Activated naive CD8-positive, alpha-beta T cell treated with anti-CD3 and anti-CD28 coated beads for 36 hours (primary cell): ENCODE measurements at regions not wholly inside any gene's neighbourhood (a gene's known extent, or its start where the extent isn't known, plus 50 kb on each side); places are given as distances from the start of the nearest gene placed in this dataset.

ENCODE experiments used
- DNase-seq: peaks from one replicate; pipeline ENCODE4 v3.0.0; 2021
- H3K27ac Mint-ChIP-seq: one replicate; pipeline ENCODE4 v1.8.0; 2022; ENCODE audit warnings: mild to moderate bottlenecking, moderate library complexity, mixed read lengths
- H3K27me3 Mint-ChIP-seq: one replicate; pipeline ENCODE4 v1.8.0; 2022; ENCODE audit warnings: mild to moderate bottlenecking, mixed read lengths
- H3K36me3 Mint-ChIP-seq: one replicate; pipeline ENCODE4 v1.8.0; 2021; ENCODE audit warnings: mild to moderate bottlenecking, mixed read lengths
- H3K4me1 Mint-ChIP-seq: one replicate; pipeline ENCODE4 v1.8.0; 2021; ENCODE audit warnings: mixed read lengths
- H3K4me3 Mint-ChIP-seq: one replicate; pipeline ENCODE4 v1.8.0; 2022; ENCODE audit warnings: mild to moderate bottlenecking, moderate library complexity, mixed read lengths
- H3K9me3 Mint-ChIP-seq: one replicate; pipeline ENCODE4 v1.8.0; 2022; ENCODE audit warnings: mixed read lengths

GRCh38 chr5:54703565-54704255 lies 186.2 kb downstream of the SNX18 start:
- Mint-ChIP-seq H3K4me3 (no peak overlapping the region), H3K4me1 (peaks cover 2% of the 10 kb centered on the region), H3K27me3 (no peaks in the 10 kb centered on the region), H3K27ac (no peak overlapping the region), H3K36me3 (no peaks in the 10 kb centered on the region), H3K9me3 (no peaks in the 10 kb centered on the region)
- DNase-seq: no peak

GRCh38 chr5:54703133-54703532 lies 185.6 kb downstream of the SNX18 start:
- H3K4me1 Mint-ChIP-seq: peaks cover 2% of the 10 kb centered on the region
- DNase-seq: no peak
- no peaks in the 10 kb centered on the region for H3K27me3 Mint-ChIP-seq

GRCh38 chr5:54702470-54702869 lies 184.9 kb downstream of the SNX18 start:
- Mint-ChIP-seq H3K27ac (no peak overlapping the region), H3K27me3 (no peaks in the 10 kb centered on the region), H3K4me1 (peaks cover 2% of the 10 kb centered on the region), H3K4me3 (no peak overlapping the region), H3K36me3 (no peaks in the 10 kb centered on the region), H3K9me3 (no peaks in the 10 kb centered on the region)
- no peak for DNase-seq

More at GRCh38 chr5:54703133-54703532, 185.6 kb downstream of the SNX18 start:
- Mint-ChIP-seq H3K36me3 (no peaks in the 10 kb centered on the region), H3K4me3 (no peak overlapping the region), H3K27ac (no peak overlapping the region), H3K9me3 (no peaks in the 10 kb centered on the region)

- Mint-ChIP-seq H3K9me3 (no peaks in the 10 kb centered on the region), H3K4me1 (peaks cover 2% of the 10 kb centered on the region), H3K27ac (no peak overlapping the region), H3K27me3 (no peaks in the 10 kb centered on the region), H3K4me3 (no peak overlapping the region), H3K36me3 (no peaks in the 10 kb centered on the region)
- DNase-seq: no peak
Observed at GRCh38 chr5:54700986-54701578, 183.5 kb downstream of the SNX18 start.

- Mint-ChIP-seq H3K9me3 (no peaks in the 10 kb centered on the region), H3K27ac (no peak overlapping the region), H3K27me3 (no peaks in the 10 kb centered on the region), H3K4me3 (no peak overlapping the region), H3K36me3 (no peaks in the 10 kb centered on the region), H3K4me1 (peaks cover 2% of the 10 kb centered on the region)
- no peak for DNase-seq
Observed at GRCh38 chr5:54696931-54697330, 179.4 kb downstream of the SNX18 start.

GRCh38 chr5:54696346-54696745 lies 178.8 kb downstream of the SNX18 start:
- Mint-ChIP-seq H3K27me3 (no peaks in the 10 kb centered on the region), H3K4me1 (peaks cover 2% of the 10 kb centered on the region), H3K36me3 (no peaks in the 10 kb centered on the region), H3K9me3 (no peaks in the 10 kb centered on the region), H3K4me3 (no peak overlapping the region), H3K27ac (no peak overlapping the region)
- DNase-seq: no peak

DNA sequence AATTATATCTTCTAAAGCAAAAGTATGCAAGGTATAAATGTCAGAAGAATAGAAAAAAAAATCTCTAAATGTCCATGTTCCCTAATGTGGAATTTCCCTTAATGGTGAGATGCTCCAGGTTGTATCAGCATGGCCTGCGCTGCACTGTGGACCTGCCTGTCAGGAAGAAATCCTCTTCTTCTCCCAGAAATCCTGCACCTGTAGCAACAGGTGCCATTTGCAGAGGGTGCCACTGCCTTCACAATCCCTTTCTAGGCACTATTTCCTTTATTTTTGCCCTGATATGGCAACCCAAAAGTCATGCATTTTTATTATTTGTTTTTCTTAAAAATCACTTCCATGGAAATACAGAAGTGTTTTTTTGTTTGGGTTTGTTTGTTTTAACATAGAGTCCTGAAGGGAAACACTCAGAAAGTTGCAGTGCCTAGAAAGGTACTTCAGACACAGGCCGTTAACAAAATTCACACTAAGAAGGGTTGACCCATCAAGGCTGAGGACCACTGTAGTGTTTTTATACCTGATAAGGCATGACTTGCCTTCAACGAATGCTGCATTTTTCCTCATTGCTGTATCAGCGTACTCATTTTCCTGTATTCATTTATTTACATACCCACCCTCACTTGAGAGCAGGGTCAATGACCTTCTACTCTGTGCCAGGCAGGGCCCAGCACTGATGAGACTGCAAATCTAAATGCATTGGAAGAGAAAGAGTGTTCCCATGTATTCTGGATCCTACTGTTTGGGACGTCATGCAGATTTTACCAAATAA lies 177.8 kb downstream of the SNX18 start:
- H3K27me3 Mint-ChIP-seq: no peaks in the 10 kb centered on the region
- no peaks in the 10 kb centered on the region for H3K9me3 Mint-ChIP-seq
- no peak for DNase-seq
- H3K4me3 Mint-ChIP-seq: no peak overlapping the region
- no peaks in the 10 kb centered on the region for H3K36me3 Mint-ChIP-seq
- H3K4me1 Mint-ChIP-seq: no peaks in the 10 kb centered on the region
- H3K27ac Mint-ChIP-seq: no peak overlapping the region

- no peaks in the 10 kb centered on the region for H3K9me3 Mint-ChIP-seq
- DNase-seq: no peak
- H3K4me1 Mint-ChIP-seq: no peaks in the 10 kb centered on the region
- no peak overlapping the region for H3K27ac Mint-ChIP-seq
- no peaks in the 10 kb centered on the region for H3K27me3 Mint-ChIP-seq
- H3K4me3 Mint-ChIP-seq: no peak overlapping the region
- H3K36me3 Mint-ChIP-seq: no peaks in the 10 kb centered on the region
Observed at GRCh38 chr5:54693936-54694657, 176.5 kb downstream of the SNX18 start.

DNA sequence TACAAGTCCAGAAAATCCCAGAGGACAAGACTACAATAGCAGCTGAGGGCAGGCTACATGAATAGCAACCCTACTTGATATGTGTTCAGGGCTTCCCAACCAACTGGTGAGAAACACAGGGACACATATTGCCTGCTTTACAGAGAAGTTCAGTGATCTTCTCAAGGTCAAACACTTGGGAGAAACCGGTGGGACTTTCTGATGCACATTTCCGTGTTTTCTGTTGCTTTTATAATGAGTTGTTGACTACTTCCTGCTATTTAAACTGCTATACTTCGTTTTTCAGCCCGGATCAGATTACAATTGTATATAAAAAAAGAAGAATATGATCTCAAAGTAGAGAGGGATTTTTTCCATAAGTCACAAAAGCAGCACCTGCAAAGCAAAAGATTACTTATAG lies 175.1 kb downstream of the SNX18 start:
- Mint-ChIP-seq H3K9me3 (peaks cover 1% of the 10 kb centered on the region), H3K4me3 (no peak overlapping the region)

GRCh38 chr5:54691656-54692055 lies 174.1 kb downstream of the SNX18 start:
- Mint-ChIP-seq H3K4me1 (no peaks in the 10 kb centered on the region), H3K4me3 (no peak overlapping the region), H3K27ac (no peak overlapping the region), H3K36me3 (no peaks in the 10 kb centered on the region), H3K9me3 (peaks cover 6% of the 10 kb centered on the region), H3K27me3 (no peaks in the 10 kb centered on the region)
- DNase-seq: no peak

More for the DNA sequence above, 175.1 kb downstream of the SNX18 start:
- Mint-ChIP-seq H3K36me3 (no peaks in the 10 kb centered on the region), H3K27ac (no peak overlapping the region), H3K4me1 (no peaks in the 10 kb centered on the region), H3K27me3 (no peaks in the 10 kb centered on the region)
- no peak for DNase-seq

- no peaks in the 10 kb centered on the region for H3K36me3 Mint-ChIP-seq
- DNase-seq: no peak
- H3K4me3 Mint-ChIP-seq: no peak overlapping the region
- H3K4me1 Mint-ChIP-seq: no peaks in the 10 kb centered on the region
- no peaks in the 10 kb centered on the region for H3K27me3 Mint-ChIP-seq
- peaks cover 6% of the 10 kb centered on the region for H3K9me3 Mint-ChIP-seq
- H3K27ac Mint-ChIP-seq: no peak overlapping the region
Observed at GRCh38 chr5:54689411-54690251, 172.1 kb downstream of the SNX18 start.

GRCh38 chr5:54680998-54681397 lies 163.4 kb downstream of the SNX18 start:
- H3K4me1 Mint-ChIP-seq: peaks cover 2% of the 10 kb centered on the region
- peaks cover 3% of the 10 kb centered on the region for H3K9me3 Mint-ChIP-seq
- no peak overlapping the region for H3K4me3 Mint-ChIP-seq
- H3K36me3 Mint-ChIP-seq: no peaks in the 10 kb centered on the region
- H3K27ac Mint-ChIP-seq: no peak overlapping the region
- no peak for DNase-seq
- H3K27me3 Mint-ChIP-seq: no peaks in the 10 kb centered on the region

DNA sequence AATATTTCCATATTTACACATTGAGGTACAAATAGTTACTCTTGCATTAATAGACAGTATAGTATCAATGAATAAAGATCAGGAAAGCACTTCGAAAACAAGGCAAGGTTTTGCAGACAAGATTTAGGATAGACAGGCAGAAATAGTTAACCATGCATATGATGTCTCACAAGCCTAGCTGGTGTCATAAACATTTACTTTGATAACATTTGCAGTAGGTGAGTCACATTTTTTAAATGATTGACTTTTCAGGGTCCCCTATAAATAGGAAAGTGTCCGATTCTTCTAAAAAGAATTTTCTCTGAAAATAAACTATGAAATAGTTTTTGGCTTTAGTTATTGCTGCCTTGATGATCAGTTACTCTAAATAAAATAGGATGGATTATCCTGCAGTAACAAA lies 162.1 kb downstream of the SNX18 start:
- no peaks in the 10 kb centered on the region for H3K36me3 Mint-ChIP-seq
- H3K27me3 Mint-ChIP-seq: no peaks in the 10 kb centered on the region
- peaks cover 3% of the 10 kb centered on the region for H3K9me3 Mint-ChIP-seq
- H3K27ac Mint-ChIP-seq: no peak overlapping the region
- no peak for DNase-seq
- H3K4me1 Mint-ChIP-seq: peaks cover 6% of the 10 kb centered on the region
- H3K4me3 Mint-ChIP-seq: no peak overlapping the region

DNA sequence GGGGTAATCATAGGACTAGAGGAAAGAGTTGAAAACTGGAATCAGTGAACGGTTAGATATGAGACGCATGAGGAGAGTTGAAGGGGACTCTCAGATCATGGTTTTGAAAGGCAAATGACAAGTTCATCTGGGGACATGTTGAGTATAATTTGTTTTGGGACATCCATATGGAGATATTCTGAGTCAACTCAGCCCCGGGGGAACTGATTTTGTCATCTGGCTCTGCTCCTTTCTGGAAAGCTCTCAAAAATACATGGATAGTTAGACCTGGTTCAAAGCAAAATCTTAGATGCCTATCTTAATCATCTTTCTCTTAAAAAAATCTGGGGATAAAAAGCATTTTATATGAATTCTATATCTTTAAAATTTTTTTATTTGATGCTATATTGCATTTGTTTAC lies 161.2 kb downstream of the SNX18 start:
- Mint-ChIP-seq H3K4me3 (no peak overlapping the region), H3K36me3 (no peaks in the 10 kb centered on the region), H3K4me1 (peaks cover 14% of the 10 kb centered on the region), H3K9me3 (peaks cover 3% of the 10 kb centered on the region), H3K27ac (no peak overlapping the region), H3K27me3 (no peaks in the 10 kb centered on the region)
- no peak for DNase-seq
